HS-5 (cell line): ENCODE measurements at regions not wholly inside any gene's neighbourhood (a gene's known extent, or its start where the extent isn't known, plus 50 kb on each side); places are given as distances from the start of the nearest gene placed in this dataset.
"Not testable (repeated sequence)": the region's sequence is repeated elsewhere in the genome, so short reads cannot be mapped to it uniquely, and the experiment has no call there.

Source experiments
- DNase-seq: peaks from one replicate; pipeline ENCODE4 v3.0.0-alpha.2; 2012; ENCODE audit warnings: low read depth

DNA sequence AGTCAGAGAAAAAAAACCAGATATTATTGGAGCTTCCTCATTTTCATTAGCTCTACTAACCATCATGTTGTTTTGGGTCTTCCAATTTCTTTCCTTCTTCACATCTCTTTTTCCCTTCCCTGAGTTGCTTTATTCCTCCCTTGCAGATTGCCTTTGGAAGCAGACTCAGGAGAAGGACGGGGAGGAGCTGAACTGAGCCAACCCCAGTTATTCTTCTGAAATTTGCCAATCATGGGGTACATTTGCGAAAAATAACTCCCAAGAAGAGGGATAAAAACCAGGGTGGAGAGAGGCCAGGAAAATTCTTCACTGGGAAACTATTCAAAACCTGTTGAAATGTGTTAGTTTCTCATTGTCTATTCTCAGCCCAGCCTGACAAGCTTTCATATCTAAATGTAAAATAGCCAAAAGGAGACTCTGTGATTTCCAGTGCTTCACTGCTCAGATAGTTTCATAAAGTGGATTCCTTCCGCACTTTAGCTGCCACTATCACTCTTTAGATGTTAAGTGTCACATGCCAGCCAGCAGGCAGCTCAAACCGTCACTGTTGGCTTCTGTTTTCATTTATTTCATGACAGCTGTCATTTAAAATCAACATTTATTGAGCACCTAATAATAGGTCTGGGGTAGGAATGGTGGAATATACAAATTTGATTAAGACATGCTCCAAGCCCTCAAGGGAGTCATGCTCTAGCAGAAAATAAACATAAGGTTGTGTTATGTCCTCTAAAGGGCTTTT lies 204.5 kb downstream of the SREK1 start:
- DNase-seq, result no peak

DNA sequence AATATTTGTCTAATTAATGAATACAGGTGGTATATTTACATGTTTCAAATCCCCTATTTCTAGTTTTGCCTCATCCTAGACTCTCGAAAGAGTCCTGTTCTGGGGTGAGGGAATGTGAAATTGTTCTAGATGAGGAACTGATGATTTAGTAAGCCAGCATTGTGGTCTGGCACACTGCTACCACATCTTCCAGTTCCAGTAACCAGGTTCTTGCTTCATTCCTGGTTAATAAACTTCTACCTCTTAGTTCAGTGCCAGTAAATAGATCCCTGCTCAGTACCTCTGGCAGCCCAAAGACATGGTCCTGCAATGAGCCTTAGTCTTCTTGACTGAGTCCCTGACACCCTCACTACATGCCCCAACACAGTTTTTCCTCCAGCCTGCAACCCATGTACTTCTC lies 207.7 kb downstream of the SREK1 start:
- DNase-seq, result no peak

DNA sequence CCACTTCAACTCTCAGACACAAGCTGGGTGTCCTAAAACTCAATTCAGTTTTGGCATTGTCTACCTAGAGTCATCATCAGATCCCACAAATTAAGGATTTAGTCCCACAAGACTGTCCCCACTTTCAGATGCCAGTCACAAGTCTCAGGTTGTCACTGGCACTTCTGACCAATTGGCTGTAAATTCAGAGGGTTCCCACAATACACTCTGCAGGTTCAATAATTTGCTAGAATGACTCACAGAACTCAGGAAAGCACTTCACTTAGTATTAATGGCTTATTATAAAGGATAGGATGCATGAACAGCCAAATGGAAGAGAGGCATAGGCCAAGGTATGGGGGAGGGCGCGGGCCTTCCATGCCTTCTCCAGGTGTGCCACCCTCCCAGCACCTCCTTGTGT lies 209.1 kb downstream of the SREK1 start:
- DNase-seq, result no peak

DNA sequence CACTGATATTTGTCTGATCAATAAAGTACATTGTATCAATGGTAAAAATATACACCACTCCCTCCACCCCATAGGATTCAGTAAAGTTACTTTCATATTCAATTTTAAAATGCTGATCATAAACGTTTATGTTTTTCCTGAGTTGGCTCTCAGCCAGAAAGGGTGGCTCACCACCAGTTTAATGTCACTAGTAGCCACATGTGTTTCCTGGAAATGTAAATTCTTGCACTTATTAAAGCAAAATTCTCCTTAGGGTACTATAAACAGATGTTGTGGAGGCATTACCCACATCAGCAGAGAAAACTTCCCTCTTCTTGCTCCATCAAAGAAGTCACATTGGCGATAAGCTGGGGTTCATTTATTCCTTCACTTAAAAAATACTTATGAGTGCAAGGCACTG lies 210.3 kb downstream of the SREK1 start:
- DNase-seq, result no peak

DNA sequence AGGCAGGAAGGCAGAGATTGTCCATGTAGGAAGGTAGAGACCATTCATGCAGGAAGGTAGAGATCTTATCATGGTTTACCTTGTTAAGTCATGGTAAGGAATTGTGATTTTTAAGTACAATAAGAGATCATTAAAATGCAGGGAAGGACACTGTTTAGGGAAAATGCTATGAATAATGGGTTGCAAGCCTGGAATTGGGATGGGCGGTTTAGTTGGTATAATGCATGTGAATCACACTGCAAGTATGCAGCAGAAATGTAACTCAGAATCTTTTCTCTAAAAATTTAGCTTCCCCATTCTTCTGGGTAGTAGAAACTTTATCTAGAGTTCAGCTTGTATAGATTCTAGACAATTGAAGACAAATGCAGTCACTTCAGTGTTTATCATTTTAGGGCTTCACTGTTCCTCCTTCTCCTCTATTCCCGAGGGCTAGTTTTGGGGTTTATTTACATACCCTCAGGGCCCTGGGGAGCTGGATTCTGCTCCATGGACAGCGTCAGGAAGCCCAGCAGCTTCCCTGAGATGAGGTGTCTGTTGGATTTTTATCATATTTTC lies 212.0 kb downstream of the SREK1 start:
- peak; percentile 2 for DNase-seq

DNA sequence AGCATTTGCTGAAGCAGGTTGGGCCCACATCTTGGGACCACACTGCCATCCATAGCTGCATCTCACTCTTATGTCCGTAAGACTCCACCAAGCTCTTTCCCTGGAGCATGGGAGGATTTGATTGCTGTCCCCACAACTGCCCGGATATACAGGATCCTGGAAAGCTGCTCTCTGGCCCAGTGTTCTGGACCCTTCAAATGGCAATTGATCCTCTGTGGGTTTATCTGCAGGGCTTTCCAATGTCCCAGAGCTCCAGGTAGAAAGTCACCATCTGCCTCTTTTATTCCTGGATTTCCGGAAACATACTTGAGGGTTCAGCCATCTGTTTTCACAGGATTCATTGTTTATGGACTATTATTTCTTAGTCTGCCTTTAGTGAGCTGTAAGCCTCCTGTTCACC lies 214.6 kb downstream of the SREK1 start:
- DNase-seq, result no peak

DNA sequence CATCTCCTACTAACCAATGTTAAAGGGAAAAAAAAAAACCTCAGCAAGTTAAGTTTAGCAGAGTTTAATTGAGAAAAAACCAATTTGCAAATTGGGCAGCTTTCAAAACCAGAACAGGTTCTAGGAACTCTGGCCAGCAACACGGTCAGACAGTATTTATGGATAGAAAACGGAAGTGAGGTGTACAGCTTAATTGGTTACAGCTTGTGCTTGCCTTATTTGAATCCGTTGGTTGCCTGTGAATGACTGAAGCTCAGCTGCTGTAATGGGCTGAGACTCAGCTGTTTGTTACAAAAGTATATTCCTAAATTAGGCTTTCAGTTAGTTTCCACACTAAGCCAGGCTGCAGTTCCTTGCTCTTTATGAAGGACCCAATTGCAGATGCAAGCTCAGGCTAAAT lies 217.0 kb downstream of the SREK1 start:
- no peak for DNase-seq

DNA sequence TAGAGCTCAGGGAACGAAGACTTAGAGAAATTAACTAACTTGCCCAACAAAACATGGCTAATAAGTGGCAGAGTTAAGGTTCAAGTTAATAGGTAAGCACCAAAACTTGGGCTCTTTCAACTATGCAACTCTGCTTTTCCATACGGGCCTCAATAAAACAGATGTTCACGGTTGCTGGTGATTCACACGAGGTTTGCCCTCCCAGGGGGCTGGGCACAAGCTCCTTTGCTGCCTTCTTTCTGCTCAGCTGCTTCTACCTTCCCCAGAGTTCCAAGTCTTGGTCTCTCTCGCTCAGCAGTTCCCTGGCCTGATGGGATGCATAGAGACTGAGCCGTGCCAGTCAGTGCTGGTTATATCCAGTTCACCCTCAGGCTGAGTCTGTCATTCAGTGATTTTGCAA lies 217.9 kb downstream of the SREK1 start:
- no peak for DNase-seq

DNA sequence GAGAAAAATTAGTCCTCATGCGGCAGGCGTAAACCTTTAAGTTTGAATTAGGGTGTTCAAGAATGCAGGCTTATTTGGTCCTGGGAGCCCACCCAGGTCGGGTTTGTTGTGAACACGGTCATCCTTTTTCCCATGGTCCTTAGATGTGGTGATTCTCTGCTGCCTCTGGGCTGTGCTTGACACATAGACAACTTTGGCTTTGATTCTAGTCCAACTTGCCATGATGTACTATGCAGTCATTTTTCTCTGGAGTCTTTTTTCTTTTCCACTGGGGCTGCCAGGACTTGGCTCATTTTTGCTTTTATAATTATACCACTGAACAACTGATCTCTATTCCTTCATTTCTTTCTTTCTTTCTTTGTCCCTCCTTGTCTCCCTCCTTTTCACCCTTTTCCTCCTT lies 218.6 kb downstream of the SREK1 start:
- DNase-seq, result no peak

DNA sequence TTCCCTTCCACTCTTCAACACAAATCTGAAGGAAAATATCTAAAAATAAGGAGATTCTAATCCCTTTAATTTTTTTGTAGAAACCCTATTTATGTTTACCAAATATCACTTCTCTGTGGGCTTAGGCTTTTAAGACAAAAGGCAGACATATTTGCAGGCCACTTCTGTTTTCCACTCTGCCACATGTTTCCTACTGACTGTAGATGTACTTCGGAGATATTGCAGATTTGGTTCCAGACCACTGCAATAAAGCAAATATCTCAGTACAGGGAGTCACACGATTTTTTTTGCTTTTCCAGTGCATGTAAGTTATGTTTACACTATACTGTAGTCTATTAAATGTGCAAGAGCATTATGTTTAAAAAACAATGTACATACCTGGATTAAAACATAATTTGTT lies 219.0 kb downstream of the SREK1 start:
- DNase-seq, result no peak

DNA sequence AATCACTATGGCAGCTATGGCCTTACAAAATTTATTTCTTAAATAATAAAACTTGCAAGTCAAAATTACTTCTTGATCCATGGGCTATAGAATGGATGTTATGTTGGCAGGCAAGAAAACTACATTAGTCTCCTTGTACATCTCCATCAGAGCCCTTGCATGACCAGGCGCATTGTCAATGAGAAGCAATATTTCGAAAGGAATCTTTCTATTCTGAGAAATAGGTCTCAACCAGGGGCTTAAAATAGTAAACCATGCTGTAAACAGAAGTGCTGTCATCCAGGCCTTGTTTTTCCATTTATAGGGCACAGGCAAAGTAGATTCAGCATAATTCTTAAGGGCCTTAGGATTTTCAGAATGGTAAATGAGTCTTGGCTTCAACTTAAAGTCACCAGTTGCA lies 220.1 kb downstream of the SREK1 start:
- DNase-seq, result no peak

DNA sequence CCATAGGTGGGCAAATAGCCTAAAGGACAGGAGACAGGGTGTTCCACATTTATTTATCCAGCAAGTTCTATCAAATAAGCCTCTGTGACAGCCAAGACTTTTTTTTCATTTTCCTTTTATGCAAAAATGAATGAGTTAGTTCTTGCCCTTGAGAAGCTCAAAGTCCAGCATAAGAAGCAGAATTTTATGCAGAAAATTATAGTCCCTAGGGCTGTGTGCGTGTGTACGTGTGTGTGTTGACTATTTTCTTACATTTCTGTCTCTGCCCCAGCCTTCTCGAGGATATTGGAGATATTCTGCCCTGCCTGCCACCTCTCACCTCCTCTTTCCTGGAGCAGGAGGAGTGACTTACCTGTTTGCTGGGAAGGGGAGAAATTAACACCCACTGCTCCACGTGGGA lies 221.9 kb downstream of the SREK1 start:
- DNase-seq, result no peak

DNA sequence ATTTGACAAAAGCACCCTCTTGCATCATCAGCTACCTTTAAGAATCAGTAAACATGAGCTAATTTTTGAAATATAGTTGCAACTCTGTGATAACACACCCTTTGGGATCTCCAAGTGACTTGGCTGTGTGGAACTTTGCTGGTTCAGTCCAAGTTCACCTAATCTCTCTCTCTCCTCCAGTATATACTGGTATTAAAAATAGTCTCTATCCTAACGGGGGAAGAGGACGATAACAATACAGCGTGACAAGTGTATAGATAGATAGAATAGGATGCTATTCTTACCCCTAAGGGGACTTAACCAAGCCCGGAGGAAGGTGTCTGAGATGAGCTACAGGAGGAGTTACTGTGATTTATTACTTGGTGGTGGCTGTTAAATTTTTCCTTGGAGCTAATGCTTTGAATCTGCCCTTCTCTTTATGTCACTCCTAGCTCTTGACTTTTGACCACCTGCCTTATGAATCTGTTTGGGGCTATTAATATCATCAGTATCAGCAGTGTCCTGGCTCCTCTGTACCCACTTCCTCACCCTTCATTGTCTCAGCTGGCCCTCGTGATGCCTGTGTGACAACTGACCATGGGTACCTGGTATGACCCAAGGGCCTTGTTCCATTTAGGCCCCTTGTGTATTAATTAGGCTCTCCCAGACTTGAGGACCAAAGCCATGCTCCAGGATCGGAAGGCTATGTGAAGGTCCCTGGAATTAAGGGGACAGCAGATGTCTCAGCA lies 223.9 kb downstream of the SREK1 start:
- DNase-seq, result no peak

DNA sequence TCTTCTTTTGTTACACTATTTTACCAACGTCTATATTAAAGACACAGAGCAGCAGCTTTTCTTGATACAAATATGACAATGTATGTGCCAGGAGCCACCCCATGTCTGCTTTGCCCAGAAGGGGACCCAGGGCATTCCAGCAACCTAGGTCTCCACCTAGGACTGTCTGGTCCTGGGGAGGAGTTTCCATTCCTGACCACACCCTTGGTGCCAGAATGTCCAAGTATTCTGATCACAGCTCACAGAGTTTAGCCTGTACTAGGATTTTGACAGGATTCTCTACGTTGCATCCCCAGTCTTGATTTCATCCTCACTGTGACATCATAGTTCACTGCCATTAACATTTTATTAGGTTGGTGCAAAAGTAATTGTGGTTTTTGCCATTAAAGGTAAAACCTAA lies 224.7 kb downstream of the SREK1 start:
- DNase-seq, result no peak

DNA sequence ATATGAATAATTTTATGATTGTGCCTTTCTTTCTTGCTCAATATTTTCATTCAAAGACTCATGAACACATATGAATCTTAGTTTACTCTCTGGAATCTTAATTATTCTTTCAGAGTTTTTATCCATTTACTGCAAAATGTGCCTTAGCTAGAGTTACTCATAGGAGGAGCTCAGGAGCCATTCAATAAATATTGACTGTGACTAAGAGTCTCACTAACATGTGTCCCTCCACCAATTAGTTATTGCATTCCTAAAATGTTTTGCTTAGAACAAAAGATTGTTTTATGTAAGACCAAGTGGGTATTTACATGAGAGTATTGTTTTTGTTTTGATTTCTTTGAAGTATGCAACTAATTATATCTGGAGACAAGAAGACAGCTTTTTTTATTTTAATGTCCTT lies 218.4 kb upstream of the MAST4 start:
- no peak for DNase-seq

DNA sequence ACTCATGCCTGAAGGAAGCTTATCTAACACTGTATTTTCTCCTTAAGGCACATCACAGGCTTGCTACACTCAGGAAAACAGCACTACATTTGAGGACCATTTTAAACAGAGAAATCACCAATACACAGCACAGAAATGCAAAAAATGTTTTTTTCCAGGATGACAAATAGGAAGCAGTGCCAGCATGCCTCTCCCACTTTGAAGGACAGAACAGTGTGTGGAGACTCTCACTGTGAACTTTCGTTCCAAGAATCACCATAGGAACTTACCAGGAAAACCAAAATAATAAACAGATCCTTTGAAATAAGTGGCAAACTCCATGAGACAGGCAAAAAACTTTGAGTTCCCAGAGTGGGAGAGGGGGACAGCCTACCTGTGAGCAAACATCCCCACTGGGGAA lies 217.8 kb upstream of the MAST4 start:
- no peak for DNase-seq

DNA sequence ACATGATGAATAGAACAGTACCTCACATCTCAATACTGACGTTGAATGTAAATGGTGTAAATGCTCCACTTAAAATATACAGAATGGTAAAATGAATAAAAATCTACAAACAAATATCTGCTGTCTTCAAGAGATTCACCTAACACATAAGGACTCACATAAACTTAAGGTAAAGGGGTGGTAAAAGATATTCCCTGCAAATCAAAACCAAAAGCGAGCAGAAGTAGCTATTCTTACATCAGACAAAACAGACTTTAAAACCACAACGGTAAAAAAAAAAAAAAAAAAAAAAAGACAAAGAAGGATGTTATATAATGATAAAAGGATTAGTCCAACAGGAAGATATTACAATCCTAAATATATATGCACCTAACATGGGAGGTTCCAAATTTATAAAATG lies 214.0 kb upstream of the MAST4 start:
- DNase-seq, result no peak

DNA sequence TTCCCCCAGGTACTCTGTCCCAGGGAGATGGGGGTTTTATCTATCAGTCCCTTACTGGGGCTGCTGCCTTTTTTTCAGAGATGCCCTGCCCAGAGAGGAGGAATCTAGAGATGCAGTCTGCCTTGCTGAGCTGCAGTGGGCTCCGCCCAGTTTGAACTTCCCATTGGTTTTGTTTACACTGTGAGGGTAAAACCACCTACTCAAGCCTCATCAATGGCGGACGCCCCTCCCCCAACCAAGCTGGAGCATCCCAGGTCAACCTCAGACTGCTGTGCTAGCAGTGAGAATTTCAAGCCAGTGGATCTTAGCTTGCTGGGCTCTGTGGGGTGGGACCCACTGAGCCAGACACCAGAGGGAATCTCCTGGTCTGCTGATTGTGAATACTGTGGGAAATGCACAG lies 191.0 kb upstream of the MAST4 start:
- DNase-seq, result not testable (repeated sequence)

DNA sequence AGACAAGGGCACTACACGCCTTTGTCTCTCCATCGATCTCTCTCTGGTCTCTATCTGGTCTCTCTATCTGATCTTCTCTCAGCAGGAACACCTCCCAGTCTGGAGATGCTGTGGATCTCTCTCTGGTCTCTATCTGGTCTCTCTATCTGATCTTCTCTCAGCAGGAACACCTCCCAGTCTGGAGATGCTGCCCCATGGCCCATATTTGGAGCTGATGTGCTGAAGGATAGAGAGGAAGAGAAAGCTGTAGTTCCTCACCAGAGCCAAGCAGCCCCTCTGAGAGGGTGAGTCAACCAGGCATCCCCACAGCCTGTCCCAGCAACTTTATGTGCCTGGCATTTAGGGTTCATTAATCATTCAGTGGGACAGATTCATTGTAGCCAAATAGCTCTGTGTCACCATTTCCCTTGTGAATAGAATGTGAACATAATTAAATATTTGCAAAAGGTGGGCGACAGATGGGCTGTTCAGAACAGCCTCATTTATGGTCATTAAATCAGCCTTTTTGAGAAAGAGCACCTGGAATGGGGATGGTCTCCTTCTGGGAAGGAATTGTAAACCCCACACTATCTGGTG lies 189.3 kb upstream of the MAST4 start:
- DNase-seq, result no peak

DNA sequence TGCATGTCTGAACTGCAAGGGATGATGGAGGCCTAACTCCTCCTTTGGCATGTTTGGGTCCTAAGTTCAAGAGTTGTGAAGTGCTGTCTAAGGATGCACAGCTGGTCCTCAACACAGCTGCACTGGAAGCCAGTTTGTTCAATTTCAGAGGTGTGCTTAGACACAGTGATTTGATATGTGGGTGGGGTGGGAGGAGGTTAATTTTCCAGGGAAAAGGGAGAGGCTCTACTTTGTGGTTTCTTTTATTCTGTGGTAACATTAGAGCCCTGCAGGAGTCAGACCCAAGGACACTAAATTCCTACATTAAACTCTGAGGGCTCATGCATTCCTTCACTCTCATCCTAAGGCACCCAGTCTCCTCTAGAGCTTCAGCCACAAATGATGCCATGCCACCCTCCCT lies 188.4 kb upstream of the MAST4 start:
- no peak for DNase-seq

DNA sequence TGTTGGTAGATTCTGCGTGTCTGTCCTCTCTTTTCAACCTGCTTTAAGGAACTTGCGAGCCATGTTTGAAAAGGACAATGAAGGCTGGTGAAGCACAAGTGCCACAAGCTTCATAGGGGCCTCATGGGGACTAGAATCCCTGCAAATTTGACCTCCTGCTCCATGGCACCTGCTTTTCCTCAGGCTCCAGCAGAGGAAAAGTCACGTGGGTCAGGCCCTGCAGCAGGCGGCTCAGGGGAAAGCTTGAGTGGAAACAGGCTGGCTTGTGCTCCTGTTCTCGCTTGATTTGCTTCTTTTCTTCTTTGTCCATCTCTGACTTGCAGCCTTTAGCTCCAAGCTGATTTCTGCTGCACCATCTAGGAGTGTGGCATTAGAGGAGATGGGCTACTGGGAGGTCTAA lies 187.6 kb upstream of the MAST4 start:
- DNase-seq, result no peak

DNA sequence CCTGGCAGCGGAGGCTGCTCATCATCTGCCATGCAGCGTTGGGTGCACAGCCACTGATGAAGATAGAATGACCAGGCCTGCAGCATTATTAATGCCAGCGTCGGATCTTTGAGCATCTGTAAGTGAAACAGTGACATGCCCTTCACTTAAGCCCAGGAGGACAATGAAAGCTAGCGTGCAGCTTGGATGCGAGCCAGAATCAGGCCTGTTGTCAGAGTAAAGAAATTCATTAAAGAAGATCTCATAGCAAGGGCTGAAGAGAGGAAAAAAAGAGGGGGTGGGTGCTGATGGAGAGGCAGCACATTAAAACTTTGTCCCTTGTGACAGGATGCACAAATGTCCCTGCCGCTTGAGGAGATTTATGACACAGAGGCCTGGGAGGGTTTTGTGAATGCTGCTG lies 186.1 kb upstream of the MAST4 start:
- no peak for DNase-seq

DNA sequence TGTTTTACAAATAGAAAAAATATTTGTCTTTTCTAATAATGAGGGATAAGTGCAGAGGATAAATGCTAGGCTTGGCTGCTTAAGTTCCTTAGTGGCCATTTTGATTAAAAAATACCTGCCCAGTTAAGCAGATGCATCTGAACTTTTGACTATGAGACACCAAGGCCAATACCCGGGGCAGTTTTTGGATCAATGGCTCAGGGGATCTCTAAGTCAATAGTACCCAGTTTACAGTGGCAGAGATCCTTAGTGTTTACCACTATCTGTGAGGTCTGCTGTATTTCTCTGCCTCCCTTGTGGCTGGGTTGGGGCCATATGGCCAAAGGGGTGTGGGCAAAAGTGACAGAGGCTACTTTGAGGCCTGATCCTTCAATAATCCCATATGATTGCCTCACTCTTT lies 184.5 kb upstream of the MAST4 start:
- DNase-seq, result no peak
